Stimulated activated CD4-positive, alpha-beta T cell treated with anti-CD3 and anti-CD28 coated beads, Interleukin-15, amount 100 ng/mL, for 48 hours (primary cell): ENCODE measurements at regions not wholly inside any gene's neighbourhood (a gene's known extent, or its start where the extent isn't known, plus 50 kb on each side); places are given as distances from the start of the nearest gene placed in this dataset.

Source experiments
- DNase-seq, 2 donors: peaks; one replicate each; pipeline ENCODE4 v3.0.0-alpha.2; 2020; ENCODE audit warnings: low read depth in 2 of 2

GRCh38 chr13:53204598-53204997 lies 176.0 kb downstream of the OLFM4 start:
- no peak for DNase-seq

GRCh38 chr13:53206455-53206854 lies 177.8 kb downstream of the OLFM4 start:
- no peak for DNase-seq

- DNase-seq: no peak
Observed at GRCh38 chr13:53207556-53207955, 178.9 kb downstream of the OLFM4 start.

- DNase-seq: no peak
Observed at GRCh38 chr13:53214433-53214832, 185.8 kb downstream of the OLFM4 start.

- DNase-seq: no peak
Observed at GRCh38 chr13:53215563-53215962, 186.9 kb downstream of the OLFM4 start.

GRCh38 chr13:53216773-53217172 lies 188.2 kb downstream of the OLFM4 start:
- no peak for DNase-seq

GRCh38 chr13:53217194-53217593 lies 188.6 kb downstream of the OLFM4 start:
- no peak for DNase-seq

- no peak for DNase-seq
Observed at GRCh38 chr13:53220038-53220437, 191.4 kb downstream of the OLFM4 start.

- no peak for DNase-seq
Observed at GRCh38 chr13:53237696-53238095, 209.1 kb downstream of the OLFM4 start.

- no peak for DNase-seq
Observed at GRCh38 chr13:53238261-53238660, 209.6 kb downstream of the OLFM4 start.

GRCh38 chr13:53240401-53241025 lies 211.9 kb downstream of the OLFM4 start:
- DNase-seq: no peak

- DNase-seq: no peak
Observed at GRCh38 chr13:53241891-53242348, 213.3 kb downstream of the OLFM4 start.

- DNase-seq: no peak
Observed at GRCh38 chr13:53249236-53249635, 220.6 kb downstream of the OLFM4 start.

GRCh38 chr13:53250272-53250875 lies 221.8 kb downstream of the OLFM4 start:
- DNase-seq: peak in 1 of 2 donors; percentile 2

- DNase-seq: no peak
Observed at GRCh38 chr13:53250977-53251376, 222.4 kb downstream of the OLFM4 start.

- no peak for DNase-seq
Observed at GRCh38 chr13:53254500-53254899, 225.9 kb downstream of the OLFM4 start.

- DNase-seq: no peak
Observed at GRCh38 chr13:53255795-53256194, 227.2 kb downstream of the OLFM4 start.

GRCh38 chr13:53260594-53260993 lies 232.0 kb downstream of the OLFM4 start:
- DNase-seq: no peak

GRCh38 chr13:53264751-53265385 lies 236.3 kb downstream of the OLFM4 start:
- DNase-seq: no peak

GRCh38 chr13:53266757-53267156 lies 238.1 kb downstream of the OLFM4 start:
- DNase-seq: no peak

- no peak for DNase-seq
Observed at GRCh38 chr13:53269634-53270033, 241.0 kb downstream of the OLFM4 start.

- DNase-seq: no peak
Observed at GRCh38 chr13:53272873-53273272, 244.3 kb downstream of the OLFM4 start.

GRCh38 chr13:53276265-53276664 lies 247.7 kb downstream of the OLFM4 start:
- no peak for DNase-seq
